Mucosa of descending colon (tissue), 3 donors: ENCODE measurements at regions not wholly inside any gene's neighbourhood (a gene's known extent, or its start where the extent isn't known, plus 50 kb on each side); places are given as distances from the start of the nearest gene placed in this dataset.

Experiments used
- ATAC-seq: fragments of 200-7000 bp; cut with Tn5 transposase; one replicate; pipeline ENCODE4 v1.9.1; 2020; ENCODE audit warnings: mild to moderate bottlenecking, moderate library complexity
- DNase-seq, 3 donors: peaks; one replicate each; pipeline ENCODE4 v3.0.0-alpha.2; 2020
- H3K36me3 ChIP-seq: fragments of 200-600 bp; one replicate; pipeline ENCODE4 v1.8.0; 2021; ENCODE audit warnings: low read depth, mild to moderate bottlenecking
- H3K4me1 ChIP-seq: fragments of 200-600 bp; one replicate; pipeline ENCODE4 v1.8.0; 2021; ENCODE audit warnings: low read depth, mild to moderate bottlenecking
- H3K4me3 ChIP-seq: fragments of 200-600 bp; one replicate; pipeline ENCODE4 v1.8.0; 2021; ENCODE audit warnings: mild to moderate bottlenecking
- H3K9me3 ChIP-seq: fragments of 200-600 bp; one replicate; pipeline ENCODE4 v1.8.0; 2021; ENCODE audit warnings: mild to moderate bottlenecking
- CTCF ChIP-seq: fragments of 200-600 bp; IDR thresholded peaks from one replicate; pipeline ENCODE4 v1.8.0; 2022; ENCODE audit warnings: antibody characterized with exemption, mild to moderate bottlenecking
- intact Hi-C, 2 donors: fragments of 100-400 bp; cut with DNase I in 1 of 2; cut with micrococcal nuclease in 1 of 2; formaldehyde crosslinking; loops; one replicate each; pipeline versions ENCODE4 v1.11.0 to v1.11.1; 2022; cut with DNase I, micrococcal nuclease
- donor health status: DM: no; HTN: no; CAD: no; lungs with moderate emphysema.
- donor health status: DM: no; HTN: no; CAD: no.
- donor health status: DM: no; HTN: yes; CAD: no.

GRCh38 chr18:38663682-38664081 lies 1098.1 kb upstream of the CELF4 start:
- H3K4me1 ChIP-seq, result no peaks in the 10 kb centered on the region
- no peaks in the 10 kb centered on the region for H3K36me3 ChIP-seq
- no peak overlapping the region for H3K4me3 ChIP-seq
- intact Hi-C loops, result no loop called here
- DNase-seq, result no peak
- TF ChIP-seq CTCF, result no peak
- peaks cover 23% of the 10 kb centered on the region for H3K9me3 ChIP-seq
- no peak for ATAC-seq

GRCh38 chr18:38663270-38663669 lies 1097.7 kb upstream of the CELF4 start:
- ATAC-seq (no peak), DNase-seq (no peak)
- no peaks in the 10 kb centered on the region for H3K4me1 ChIP-seq
- no peak for TF ChIP-seq CTCF
- intact Hi-C loops, result no loop called here
- no peak overlapping the region for H3K4me3 ChIP-seq
- no peaks in the 10 kb centered on the region for H3K36me3 ChIP-seq
- H3K9me3 ChIP-seq, result peaks cover 19% of the 10 kb centered on the region

- Histone ChIP-seq H3K9me3 (peaks cover 17% of the 10 kb centered on the region), H3K4me3 (no peak overlapping the region), H3K4me1 (no peaks in the 10 kb centered on the region), H3K36me3 (no peaks in the 10 kb centered on the region)
- TF ChIP-seq CTCF, result no peak
- intact Hi-C loops, result no loop called here
- no peak for DNase-seq
- ATAC-seq, result no peak
These were observed 1089.3 kb upstream of the CELF4 start for GRCh38 chr18:38654946-38655345.

GRCh38 chr18:38651736-38652135 lies 1086.1 kb upstream of the CELF4 start:
- intact Hi-C loops, result no loop called here
- no peak for DNase-seq
- no peak for TF ChIP-seq CTCF
- no peaks in the 10 kb centered on the region for H3K4me1 ChIP-seq
- no peaks in the 10 kb centered on the region for H3K36me3 ChIP-seq
- H3K4me3 ChIP-seq, result no peak overlapping the region
- ATAC-seq, result no peak
- peaks cover 21% of the 10 kb centered on the region for H3K9me3 ChIP-seq

- Histone ChIP-seq H3K4me1 (no peaks in the 10 kb centered on the region), H3K36me3 (no peaks in the 10 kb centered on the region), H3K9me3 (peaks cover 18% of the 10 kb centered on the region), H3K4me3 (no peak overlapping the region)
- DNase-seq, result no peak
- no peak for TF ChIP-seq CTCF
- intact Hi-C loops, result no loop called here
- no peak for ATAC-seq
These were observed 1082.6 kb upstream of the CELF4 start for GRCh38 chr18:38648179-38648578.

GRCh38 chr18:38646296-38646695 lies 1080.7 kb upstream of the CELF4 start:
- no peaks in the 10 kb centered on the region for H3K4me1 ChIP-seq
- DNase-seq (no peak), ATAC-seq (no peak)
- no peaks in the 10 kb centered on the region for H3K36me3 ChIP-seq
- peaks cover 28% of the 10 kb centered on the region for H3K9me3 ChIP-seq
- intact Hi-C loops, result no loop called here
- H3K4me3 ChIP-seq, result no peak overlapping the region
- no peak for TF ChIP-seq CTCF
